ENCODE measurements at regions not wholly inside any gene's neighbourhood (a gene's known extent, or its start where the extent isn't known, plus 50 kb on each side); places are given as distances from the start of the nearest gene placed in this dataset.

DNA sequence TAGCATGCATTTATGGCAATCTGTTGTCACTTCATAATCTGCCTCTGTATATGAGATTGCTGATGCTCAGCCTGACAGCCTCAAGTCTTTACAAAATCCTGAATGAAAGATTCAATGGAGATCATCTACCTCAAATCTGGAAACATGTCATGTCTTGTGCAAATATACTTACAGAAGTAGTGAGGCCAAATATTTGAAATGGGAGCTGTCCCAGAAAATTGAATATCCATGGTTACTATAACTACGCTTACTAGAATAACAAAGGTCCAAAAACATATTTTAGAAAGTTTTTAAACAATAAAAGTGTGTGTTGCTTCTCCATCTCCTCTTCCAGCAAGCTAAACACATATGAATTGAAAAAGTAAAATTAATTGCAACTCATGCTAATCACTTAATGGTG lies 133.2 kb upstream of the DPH6 start:
- TF ChIP-seq, protein P1, sequence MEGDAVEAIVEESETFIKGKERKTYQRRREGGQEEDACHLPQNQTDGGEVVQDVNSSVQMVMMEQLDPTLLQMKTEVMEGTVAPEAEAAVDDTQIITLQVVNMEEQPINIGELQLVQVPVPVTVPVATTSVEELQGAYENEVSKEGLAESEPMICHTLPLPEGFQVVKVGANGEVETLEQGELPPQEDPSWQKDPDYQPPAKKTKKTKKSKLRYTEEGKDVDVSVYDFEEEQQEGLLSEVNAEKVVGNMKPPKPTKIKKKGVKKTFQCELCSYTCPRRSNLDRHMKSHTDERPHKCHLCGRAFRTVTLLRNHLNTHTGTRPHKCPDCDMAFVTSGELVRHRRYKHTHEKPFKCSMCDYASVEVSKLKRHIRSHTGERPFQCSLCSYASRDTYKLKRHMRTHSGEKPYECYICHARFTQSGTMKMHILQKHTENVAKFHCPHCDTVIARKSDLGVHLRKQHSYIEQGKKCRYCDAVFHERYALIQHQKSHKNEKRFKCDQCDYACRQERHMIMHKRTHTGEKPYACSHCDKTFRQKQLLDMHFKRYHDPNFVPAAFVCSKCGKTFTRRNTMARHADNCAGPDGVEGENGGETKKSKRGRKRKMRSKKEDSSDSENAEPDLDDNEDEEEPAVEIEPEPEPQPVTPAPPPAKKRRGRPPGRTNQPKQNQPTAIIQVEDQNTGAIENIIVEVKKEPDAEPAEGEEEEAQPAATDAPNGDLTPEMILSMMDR (IDR thresholded peaks at IDR 0.05) = no peak
- no peak for TF ChIP-seq POLR2A (IDR thresholded peaks at IDR 0.05)

All from esophagus squamous epithelium (tissue), 4 donors.